Prostate gland (tissue), 2 donors: ENCODE measurements at regions not wholly inside any gene's neighbourhood (a gene's known extent, or its start where the extent isn't known, plus 50 kb on each side); places are given as distances from the start of the nearest gene placed in this dataset.

Source experiments
- CTCF ChIP-seq, 4 experiments: fragments of 200-600 bp in 2 of 4; fragments of 450-650 bp in 2 of 4; sonication (generic) in 2 of 4; IDR thresholded peaks; 1 replicate in 3 of 4; 2 replicates in 1 of 4; pipeline ENCODE4 v1.5.1; 2016 to 2019; ENCODE audit warnings: antibody characterized with exemption in 4 of 4, mild to moderate bottlenecking in 2 of 4, moderate library complexity in 2 of 4
- POLR2A ChIP-seq: fragments of 450-650 bp; IDR thresholded peaks from one replicate; pipeline ENCODE4 v1.6.1; 2016; ENCODE audit warnings: antibody characterized with exemption, mild to moderate bottlenecking
- POLR2AphosphoS5 ChIP-seq: sonication (generic); formaldehyde crosslinking; IDR thresholded peaks from one replicate; pipeline ENCODE4 v1.6.1; 2017; ENCODE audit warnings: antibody characterized with exemption

- TF ChIP-seq POLR2A (no peak), CTCF (IDR thresholded peaks at IDR 0.05) (no peak), POLR2AphosphoS5 (no peak)
These were observed 93.4 kb upstream of the BACE2 start for GRCh38 chr21:41074396-41075184.
